ENCODE measurements at regions not wholly inside any gene's neighbourhood (a gene's known extent, or its start where the extent isn't known, plus 50 kb on each side); places are given as distances from the start of the nearest gene placed in this dataset.

- Histone ChIP-seq H2AFZ (ENCODE audit: low read length) (no peak overlapping the region), H3K4me1 (ENCODE audit: insufficient read depth, low read length) (no peaks in the 10 kb centered on the region), H3K36me3 (ENCODE audit: insufficient read depth, low read length) (no peaks in the 10 kb centered on the region), H3K4me2 (ENCODE audit: insufficient read depth, low read length) (no peak overlapping the region), H3K4me3 (ENCODE audit: insufficient read depth, low read length) (no peak overlapping the region), H4K20me1 (ENCODE audit: insufficient read depth, low read length) (no peaks in the 10 kb centered on the region), H3K9me3 (ENCODE audit: low read depth, low read length) (no peaks in the 10 kb centered on the region), H3K27ac (ENCODE audit: low read depth, low read length) (no peak overlapping the region), H3K27me3 (ENCODE audit: insufficient read depth, low read length) (no peaks in the 10 kb centered on the region), H3K79me2 (ENCODE audit: insufficient read depth, low read length) (no peaks in the 10 kb centered on the region)
- TF ChIP-seq, protein P1, sequence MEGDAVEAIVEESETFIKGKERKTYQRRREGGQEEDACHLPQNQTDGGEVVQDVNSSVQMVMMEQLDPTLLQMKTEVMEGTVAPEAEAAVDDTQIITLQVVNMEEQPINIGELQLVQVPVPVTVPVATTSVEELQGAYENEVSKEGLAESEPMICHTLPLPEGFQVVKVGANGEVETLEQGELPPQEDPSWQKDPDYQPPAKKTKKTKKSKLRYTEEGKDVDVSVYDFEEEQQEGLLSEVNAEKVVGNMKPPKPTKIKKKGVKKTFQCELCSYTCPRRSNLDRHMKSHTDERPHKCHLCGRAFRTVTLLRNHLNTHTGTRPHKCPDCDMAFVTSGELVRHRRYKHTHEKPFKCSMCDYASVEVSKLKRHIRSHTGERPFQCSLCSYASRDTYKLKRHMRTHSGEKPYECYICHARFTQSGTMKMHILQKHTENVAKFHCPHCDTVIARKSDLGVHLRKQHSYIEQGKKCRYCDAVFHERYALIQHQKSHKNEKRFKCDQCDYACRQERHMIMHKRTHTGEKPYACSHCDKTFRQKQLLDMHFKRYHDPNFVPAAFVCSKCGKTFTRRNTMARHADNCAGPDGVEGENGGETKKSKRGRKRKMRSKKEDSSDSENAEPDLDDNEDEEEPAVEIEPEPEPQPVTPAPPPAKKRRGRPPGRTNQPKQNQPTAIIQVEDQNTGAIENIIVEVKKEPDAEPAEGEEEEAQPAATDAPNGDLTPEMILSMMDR (IDR thresholded peaks at IDR 0.05; ENCODE audit: extremely low read depth, low read depth, low read length), result no peak
- no peak for DNase-seq (ENCODE audit: insufficient read length, low spot score, missing footprints)
Measured at GRCh38 chr6:168369786-168370185, 50.2 kb upstream of the DACT2 start.

GRCh38 chr6:168370310-168370991, 50.9 kb upstream of the DACT2 start:
- Histone ChIP-seq H3K4me3 (ENCODE audit: insufficient read depth, low read length) (no peak overlapping the region), H3K79me2 (ENCODE audit: insufficient read depth, low read length) (no peaks in the 10 kb centered on the region), H2AFZ (ENCODE audit: low read length) (no peak overlapping the region), H3K4me2 (ENCODE audit: insufficient read depth, low read length) (no peak overlapping the region), H3K4me1 (ENCODE audit: insufficient read depth, low read length) (no peaks in the 10 kb centered on the region), H3K9me3 (ENCODE audit: low read depth, low read length) (no peaks in the 10 kb centered on the region), H4K20me1 (ENCODE audit: insufficient read depth, low read length) (no peaks in the 10 kb centered on the region), H3K27ac (ENCODE audit: low read depth, low read length) (no peak overlapping the region), H3K27me3 (ENCODE audit: insufficient read depth, low read length) (no peaks in the 10 kb centered on the region), H3K36me3 (ENCODE audit: insufficient read depth, low read length) (no peaks in the 10 kb centered on the region)
- DNase-seq (ENCODE audit: insufficient read length, low spot score, missing footprints), result peak; percentile 88
- TF ChIP-seq, protein P1 (IDR thresholded peaks at IDR 0.05; ENCODE audit: extremely low read depth, low read depth, low read length), result peak; percentile 53

DNA sequence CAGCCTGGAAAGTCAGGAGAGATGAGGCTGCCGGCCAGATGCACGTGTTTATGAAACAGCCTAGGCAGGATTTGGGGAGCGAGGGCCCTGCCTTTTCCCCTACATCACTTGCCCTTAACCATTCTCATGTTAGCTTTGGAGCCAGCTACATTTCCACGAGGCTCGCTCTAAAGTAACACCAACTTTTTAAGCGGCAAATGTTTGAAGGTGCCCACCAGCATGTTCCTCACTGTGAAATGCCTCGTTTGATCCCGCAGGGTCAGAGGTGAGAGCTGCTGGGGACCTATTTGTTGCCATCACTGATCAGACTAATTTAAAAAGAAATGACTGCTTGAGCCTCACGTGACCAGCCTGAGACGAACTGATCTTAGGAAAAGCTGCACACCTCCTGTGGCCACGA, 51.6 kb upstream of the DACT2 start:
- DNase-seq (ENCODE audit: insufficient read length, low spot score, missing footprints), result peak; percentile 36
- Histone ChIP-seq H3K27ac (ENCODE audit: low read depth, low read length) (no peak overlapping the region), H3K79me2 (ENCODE audit: insufficient read depth, low read length) (no peaks in the 10 kb centered on the region), H3K4me2 (ENCODE audit: insufficient read depth, low read length) (no peak overlapping the region), H3K27me3 (ENCODE audit: insufficient read depth, low read length) (no peaks in the 10 kb centered on the region), H3K36me3 (ENCODE audit: insufficient read depth, low read length) (no peaks in the 10 kb centered on the region), H3K4me3 (ENCODE audit: insufficient read depth, low read length) (no peak overlapping the region), H2AFZ (ENCODE audit: low read length) (no peak overlapping the region), H3K4me1 (ENCODE audit: insufficient read depth, low read length) (no peaks in the 10 kb centered on the region), H4K20me1 (ENCODE audit: insufficient read depth, low read length) (no peaks in the 10 kb centered on the region), H3K9me3 (ENCODE audit: low read depth, low read length) (no peaks in the 10 kb centered on the region)
- TF ChIP-seq, protein P1 (IDR thresholded peaks at IDR 0.05; ENCODE audit: extremely low read depth, low read depth, low read length), result no peak

GRCh38 chr6:168371618-168371980, 52.0 kb upstream of the DACT2 start:
- no peaks in the 10 kb centered on the region for H3K79me2 ChIP-seq (ENCODE audit: insufficient read depth, low read length)
- no peak overlapping the region for H3K4me3 ChIP-seq (ENCODE audit: insufficient read depth, low read length)
- TF ChIP-seq, protein P1 (IDR thresholded peaks at IDR 0.05; ENCODE audit: extremely low read depth, low read depth, low read length), result no peak
- H2AFZ ChIP-seq (ENCODE audit: low read length), result no peak overlapping the region
- no peak for DNase-seq (ENCODE audit: insufficient read length, low spot score, missing footprints)
- H3K4me2 ChIP-seq (ENCODE audit: insufficient read depth, low read length), result no peak overlapping the region
- no peak overlapping the region for H3K27ac ChIP-seq (ENCODE audit: low read depth, low read length)
- no peaks in the 10 kb centered on the region for H3K4me1 ChIP-seq (ENCODE audit: insufficient read depth, low read length)
- H3K36me3 ChIP-seq (ENCODE audit: insufficient read depth, low read length), result no peaks in the 10 kb centered on the region
- H3K9me3 ChIP-seq (ENCODE audit: low read depth, low read length), result no peaks in the 10 kb centered on the region
- H4K20me1 ChIP-seq (ENCODE audit: insufficient read depth, low read length), result no peaks in the 10 kb centered on the region
- no peaks in the 10 kb centered on the region for H3K27me3 ChIP-seq (ENCODE audit: insufficient read depth, low read length)

All from osteoblast (primary cell).